ENCODE measurements at regions not wholly inside any gene's neighbourhood (a gene's known extent, or its start where the extent isn't known, plus 50 kb on each side); places are given as distances from the start of the nearest gene placed in this dataset.

- no peaks in the 10 kb centered on the region for H3K27me3 Mint-ChIP-seq
- CTCF ChIA-PET = no interaction called here
- TF ChIP-seq CTCF (IDR thresholded peaks at IDR 0.05) = no peak
- DNase-seq (no peak), ATAC-seq (ENCODE audit: low read depth) (no peak)
- intact Hi-C loops (cut with micrococcal nuclease) = no loop called here
- POLR2A ChIA-PET = no interaction called here
- no peaks in the 10 kb centered on the region for H3K36me3 Mint-ChIP-seq (ENCODE audit: low read depth)
- H3K9me3 Mint-ChIP-seq = peaks cover 6% of the 10 kb centered on the region
- H3K4me3 Mint-ChIP-seq = no peak overlapping the region
- no peak overlapping the region for H3K27ac Mint-ChIP-seq
- H3K4me1 Mint-ChIP-seq = no peaks in the 10 kb centered on the region
Measured at GRCh38 chr10:16231176-16231575, 205.6 kb upstream of the PTER start.

- Mint-ChIP-seq H3K4me1 (no peaks in the 10 kb centered on the region), H3K36me3 (ENCODE audit: low read depth) (no peaks in the 10 kb centered on the region), H3K4me3 (no peak overlapping the region), H3K9me3 (peaks cover 6% of the 10 kb centered on the region), H3K27ac (no peak overlapping the region), H3K27me3 (no peaks in the 10 kb centered on the region)
- CTCF ChIA-PET = no interaction called here
- intact Hi-C loops (cut with micrococcal nuclease) = no loop called here
- ATAC-seq (ENCODE audit: low read depth) (no peak), DNase-seq (no peak)
- POLR2A ChIA-PET = no interaction called here
- TF ChIP-seq CTCF (IDR thresholded peaks at IDR 0.05) = no peak
Measured at GRCh38 chr10:16231734-16232435, 204.9 kb upstream of the PTER start.

GRCh38 chr10:16232441-16232840 is 204.4 kb upstream of the PTER start:
- Mint-ChIP-seq H3K4me3 (no peak overlapping the region), H3K4me1 (no peaks in the 10 kb centered on the region), H3K9me3 (peaks cover 3% of the 10 kb centered on the region), H3K27ac (no peak overlapping the region), H3K27me3 (no peaks in the 10 kb centered on the region), H3K36me3 (ENCODE audit: low read depth) (no peaks in the 10 kb centered on the region)
- ATAC-seq (ENCODE audit: low read depth) = no peak
- intact Hi-C loops (cut with micrococcal nuclease) = no loop called here
- ChIA-PET POLR2A (no interaction called here), CTCF (no interaction called here)
- DNase-seq = no peak
- no peak for TF ChIP-seq CTCF (IDR thresholded peaks at IDR 0.05)

- no peak for TF ChIP-seq CTCF (IDR thresholded peaks at IDR 0.05)
- intact Hi-C loops (cut with micrococcal nuclease) = no loop called here
- no peak for DNase-seq
- no peak for ATAC-seq (ENCODE audit: low read depth)
- no peak overlapping the region for H3K4me3 Mint-ChIP-seq
- ChIA-PET CTCF (no interaction called here), POLR2A (no interaction called here)
- H3K36me3 Mint-ChIP-seq (ENCODE audit: low read depth) = no peaks in the 10 kb centered on the region
- H3K4me1 Mint-ChIP-seq = no peaks in the 10 kb centered on the region
- H3K27me3 Mint-ChIP-seq = no peaks in the 10 kb centered on the region
- H3K27ac Mint-ChIP-seq = no peak overlapping the region
- H3K9me3 Mint-ChIP-seq = peaks cover 2% of the 10 kb centered on the region
Measured at GRCh38 chr10:16234916-16235315, 201.9 kb upstream of the PTER start.

- intact Hi-C loops (cut with micrococcal nuclease) = no loop called here
- H3K4me3 Mint-ChIP-seq = no peak overlapping the region
- no peaks in the 10 kb centered on the region for H3K27me3 Mint-ChIP-seq
- DNase-seq (no peak), ATAC-seq (ENCODE audit: low read depth) (no peak)
- no peak for TF ChIP-seq CTCF (IDR thresholded peaks at IDR 0.05)
- ChIA-PET CTCF (no interaction called here), POLR2A (no interaction called here)
- H3K9me3 Mint-ChIP-seq = peaks cover 4% of the 10 kb centered on the region
- H3K4me1 Mint-ChIP-seq = no peaks in the 10 kb centered on the region
- H3K27ac Mint-ChIP-seq = no peak overlapping the region
- H3K36me3 Mint-ChIP-seq (ENCODE audit: low read depth) = no peaks in the 10 kb centered on the region
Measured at GRCh38 chr10:16242446-16242845, 194.4 kb upstream of the PTER start.

Measured in activated B cell treated with CpG ODN at 0.5 μM for 24 hours (primary cell).